GM20000 (cell line): ENCODE measurements at regions not wholly inside any gene's neighbourhood (a gene's known extent, or its start where the extent isn't known, plus 50 kb on each side); places are given as distances from the start of the nearest gene placed in this dataset.
"Not testable (repeated sequence)": the region's sequence is repeated elsewhere in the genome, so short reads cannot be mapped to it uniquely, and the experiment has no call there.

Experiments
- DNase-seq: peaks from one replicate; pipeline ENCODE4 v3.0.0; 2012; ENCODE audit warnings: low spot score
- TF ChIP-seq, protein P1 (sequence below): IDR thresholded peaks from 2 replicates; pipeline ENCODE4 v1.5.1; 2012; ENCODE audit warnings: mild to moderate bottlenecking, control low read depth; ENCODE audit errors: extremely low read depth, missing control alignments

- DNase-seq: no peak
- TF ChIP-seq, protein P1, sequence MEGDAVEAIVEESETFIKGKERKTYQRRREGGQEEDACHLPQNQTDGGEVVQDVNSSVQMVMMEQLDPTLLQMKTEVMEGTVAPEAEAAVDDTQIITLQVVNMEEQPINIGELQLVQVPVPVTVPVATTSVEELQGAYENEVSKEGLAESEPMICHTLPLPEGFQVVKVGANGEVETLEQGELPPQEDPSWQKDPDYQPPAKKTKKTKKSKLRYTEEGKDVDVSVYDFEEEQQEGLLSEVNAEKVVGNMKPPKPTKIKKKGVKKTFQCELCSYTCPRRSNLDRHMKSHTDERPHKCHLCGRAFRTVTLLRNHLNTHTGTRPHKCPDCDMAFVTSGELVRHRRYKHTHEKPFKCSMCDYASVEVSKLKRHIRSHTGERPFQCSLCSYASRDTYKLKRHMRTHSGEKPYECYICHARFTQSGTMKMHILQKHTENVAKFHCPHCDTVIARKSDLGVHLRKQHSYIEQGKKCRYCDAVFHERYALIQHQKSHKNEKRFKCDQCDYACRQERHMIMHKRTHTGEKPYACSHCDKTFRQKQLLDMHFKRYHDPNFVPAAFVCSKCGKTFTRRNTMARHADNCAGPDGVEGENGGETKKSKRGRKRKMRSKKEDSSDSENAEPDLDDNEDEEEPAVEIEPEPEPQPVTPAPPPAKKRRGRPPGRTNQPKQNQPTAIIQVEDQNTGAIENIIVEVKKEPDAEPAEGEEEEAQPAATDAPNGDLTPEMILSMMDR: no peak
Observed at GRCh38 chr4:127484117-127484516, 148.6 kb upstream of the INTU start.

- TF ChIP-seq, protein P1: no peak
- no peak for DNase-seq
Observed at GRCh38 chr4:127486248-127486647, 146.5 kb upstream of the INTU start.

DNA sequence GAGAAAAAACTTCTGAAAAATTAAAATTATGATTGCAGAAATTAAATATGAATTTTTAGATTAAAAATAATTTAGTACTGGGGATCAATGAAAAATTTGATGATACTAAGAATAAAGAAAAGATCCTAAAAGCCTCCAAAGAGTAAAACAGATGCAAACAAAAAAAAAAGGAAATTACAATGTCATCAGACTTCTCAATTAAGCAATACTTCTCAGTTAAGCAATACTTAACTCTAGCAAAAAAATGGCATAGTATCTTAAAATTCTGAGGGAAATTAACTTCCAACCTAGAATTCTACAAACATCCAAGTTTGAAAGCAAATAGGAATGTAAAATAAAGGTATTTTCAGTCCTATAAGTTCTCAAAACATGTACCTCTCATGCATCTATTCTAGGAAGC is 141.2 kb upstream of the INTU start:
- DNase-seq: no peak
- TF ChIP-seq, protein P1: no peak

GRCh38 chr4:127496875-127497274 is 135.9 kb upstream of the INTU start:
- not testable (repeated sequence) for DNase-seq

- TF ChIP-seq, protein P1: no peak
- DNase-seq: no peak
Observed at GRCh38 chr4:127498366-127498765, 134.4 kb upstream of the INTU start.

GRCh38 chr4:127500242-127500641 is 132.5 kb upstream of the INTU start:
- DNase-seq: no peak
- TF ChIP-seq, protein P1: no peak

GRCh38 chr4:127501103-127501502 is 131.7 kb upstream of the INTU start:
- DNase-seq: no peak
- TF ChIP-seq, protein P1: no peak

- DNase-seq: no peak
- TF ChIP-seq, protein P1: no peak
Observed at GRCh38 chr4:127503111-127503510, 129.6 kb upstream of the INTU start.
